Activated T-helper 17 cell treated with anti-CD3 and anti-CD28 coated beads, Interleukin-2, amount 50 U/mL, for 72 hours (primary cell): ENCODE measurements at regions not wholly inside any gene's neighbourhood (a gene's known extent, or its start where the extent isn't known, plus 50 kb on each side); places are given as distances from the start of the nearest gene placed in this dataset.

Experiments
- ATAC-seq: fragments of 150-1000 bp; cut with Tn5 transposase; replicated peaks from 2 replicates; pipeline ENCODE4 v1.10.0; 2021; ENCODE audit warnings: mild to moderate bottlenecking, moderate library complexity
- H3K27ac Mint-ChIP-seq: one replicate; pipeline ENCODE4 v1.8.0; 2022; ENCODE audit warnings: mixed read lengths
- H3K27me3 Mint-ChIP-seq: one replicate; pipeline ENCODE4 v1.8.0; 2022; ENCODE audit warnings: mixed read lengths
- H3K36me3 Mint-ChIP-seq: one replicate; pipeline ENCODE4 v1.8.0; 2022; ENCODE audit warnings: low read depth, mild to moderate bottlenecking, mixed read lengths
- H3K4me1 Mint-ChIP-seq: one replicate; pipeline ENCODE4 v1.8.0; 2022; ENCODE audit warnings: mixed read lengths
- H3K4me3 Mint-ChIP-seq: one replicate; pipeline ENCODE4 v1.8.0; 2022; ENCODE audit warnings: mild to moderate bottlenecking, mixed read lengths
- H3K9me3 Mint-ChIP-seq: one replicate; pipeline ENCODE4 v1.8.0; 2022; ENCODE audit warnings: mixed read lengths

GRCh38 chr12:3950714-3951320 is 77.6 kb upstream of the PARP11 start:
- no peaks in the 10 kb centered on the region for H3K36me3 Mint-ChIP-seq
- H3K4me1 Mint-ChIP-seq = peaks cover 46% of the 10 kb centered on the region
- H3K27ac Mint-ChIP-seq = peak overlapping the region; percentile 76
- peak overlapping the region; percentile 63 for H3K4me3 Mint-ChIP-seq
- H3K9me3 Mint-ChIP-seq = peaks cover 17% of the 10 kb centered on the region
- no peaks in the 10 kb centered on the region for H3K27me3 Mint-ChIP-seq
- peak; percentile 71 for ATAC-seq

- H3K9me3 Mint-ChIP-seq = peaks cover 17% of the 10 kb centered on the region
- H3K27me3 Mint-ChIP-seq = no peaks in the 10 kb centered on the region
- peak; percentile 65 for ATAC-seq
- peaks cover 45% of the 10 kb centered on the region for H3K4me1 Mint-ChIP-seq
- peak overlapping the region; percentile 82 for H3K27ac Mint-ChIP-seq
- peak overlapping the region; percentile 63 for H3K4me3 Mint-ChIP-seq
- H3K36me3 Mint-ChIP-seq = no peaks in the 10 kb centered on the region
These were observed 74.6 kb upstream of the PARP11 start for GRCh38 chr12:3947781-3948180.

GRCh38 chr12:3945671-3946070 is 72.5 kb upstream of the PARP11 start:
- peaks cover 13% of the 10 kb centered on the region for H3K9me3 Mint-ChIP-seq
- ATAC-seq = no peak
- no peaks in the 10 kb centered on the region for H3K27me3 Mint-ChIP-seq
- no peak overlapping the region for H3K4me3 Mint-ChIP-seq
- no peak overlapping the region for H3K27ac Mint-ChIP-seq
- peaks cover 34% of the 10 kb centered on the region for H3K4me1 Mint-ChIP-seq
- no peaks in the 10 kb centered on the region for H3K36me3 Mint-ChIP-seq

DNA sequence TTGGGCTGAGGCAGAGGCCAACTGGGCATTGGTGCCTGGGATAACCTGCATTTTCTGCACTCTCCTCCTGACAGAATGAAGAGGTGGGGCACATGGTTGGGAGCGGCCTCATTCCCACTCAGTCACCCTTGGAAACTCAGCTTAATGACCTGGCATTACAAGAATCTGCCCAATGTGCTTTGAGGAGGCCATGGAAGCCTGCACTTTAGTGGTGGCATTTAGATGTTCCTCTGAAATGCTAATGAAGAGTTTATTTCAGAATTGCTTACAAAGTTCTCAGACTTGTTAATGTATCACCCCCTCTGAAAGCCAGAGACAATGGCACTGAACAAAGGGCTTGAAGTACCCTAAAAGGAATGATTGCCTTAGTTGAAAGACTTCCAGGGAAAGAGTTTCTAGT is 71.4 kb upstream of the PARP11 start:
- ATAC-seq = no peak
- Mint-ChIP-seq H3K27me3 (no peaks in the 10 kb centered on the region), H3K9me3 (peaks cover 13% of the 10 kb centered on the region), H3K27ac (no peak overlapping the region), H3K4me3 (no peak overlapping the region), H3K36me3 (no peaks in the 10 kb centered on the region), H3K4me1 (peaks cover 26% of the 10 kb centered on the region)

GRCh38 chr12:3938042-3938544 is 64.9 kb upstream of the PARP11 start:
- H3K4me1 Mint-ChIP-seq = peaks cover 21% of the 10 kb centered on the region
- H3K36me3 Mint-ChIP-seq = no peaks in the 10 kb centered on the region
- H3K27ac Mint-ChIP-seq = no peak overlapping the region
- no peaks in the 10 kb centered on the region for H3K27me3 Mint-ChIP-seq
- ATAC-seq = peak; percentile 57
- H3K9me3 Mint-ChIP-seq = no peaks in the 10 kb centered on the region
- no peak overlapping the region for H3K4me3 Mint-ChIP-seq

DNA sequence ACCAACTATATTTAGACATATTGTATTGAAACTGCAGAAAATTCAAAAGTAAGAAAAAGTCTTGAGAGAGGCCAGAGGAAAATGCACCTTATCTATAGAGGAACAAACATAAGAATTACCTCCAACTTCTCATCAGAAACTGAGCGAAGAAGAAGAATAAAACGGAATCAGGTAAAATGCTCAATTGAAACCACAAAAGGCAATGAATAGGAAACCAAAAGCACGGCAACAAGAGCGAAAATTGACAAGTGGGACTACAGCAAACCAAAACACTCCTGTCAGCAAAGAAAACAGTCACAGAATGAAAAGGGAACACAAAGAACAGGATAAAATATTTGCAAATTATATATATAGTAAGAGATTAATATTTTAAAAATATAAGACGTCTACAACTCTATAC is 61.9 kb upstream of the PARP11 start:
- ATAC-seq = peak; percentile 30
- Mint-ChIP-seq H3K4me3 (peak overlapping the region; percentile 68), H3K27me3 (no peaks in the 10 kb centered on the region), H3K9me3 (no peaks in the 10 kb centered on the region), H3K36me3 (no peaks in the 10 kb centered on the region), H3K27ac (peak overlapping the region; percentile 49), H3K4me1 (peaks cover 21% of the 10 kb centered on the region)

GRCh38 chr12:3933819-3934192 is 60.6 kb upstream of the PARP11 start:
- Mint-ChIP-seq H3K36me3 (no peaks in the 10 kb centered on the region), H3K27ac (peak overlapping the region; percentile 49), H3K4me3 (peak overlapping the region; percentile 68), H3K4me1 (peaks cover 21% of the 10 kb centered on the region), H3K27me3 (no peaks in the 10 kb centered on the region), H3K9me3 (no peaks in the 10 kb centered on the region)
- ATAC-seq = peak; percentile 25

GRCh38 chr12:3933074-3933818 is 60.0 kb upstream of the PARP11 start:
- Mint-ChIP-seq H3K36me3 (no peaks in the 10 kb centered on the region), H3K27ac (peak overlapping the region; percentile 49), H3K9me3 (no peaks in the 10 kb centered on the region), H3K4me3 (peak overlapping the region; percentile 68), H3K4me1 (peaks cover 21% of the 10 kb centered on the region), H3K27me3 (no peaks in the 10 kb centered on the region)
- ATAC-seq = peak; percentile 80

DNA sequence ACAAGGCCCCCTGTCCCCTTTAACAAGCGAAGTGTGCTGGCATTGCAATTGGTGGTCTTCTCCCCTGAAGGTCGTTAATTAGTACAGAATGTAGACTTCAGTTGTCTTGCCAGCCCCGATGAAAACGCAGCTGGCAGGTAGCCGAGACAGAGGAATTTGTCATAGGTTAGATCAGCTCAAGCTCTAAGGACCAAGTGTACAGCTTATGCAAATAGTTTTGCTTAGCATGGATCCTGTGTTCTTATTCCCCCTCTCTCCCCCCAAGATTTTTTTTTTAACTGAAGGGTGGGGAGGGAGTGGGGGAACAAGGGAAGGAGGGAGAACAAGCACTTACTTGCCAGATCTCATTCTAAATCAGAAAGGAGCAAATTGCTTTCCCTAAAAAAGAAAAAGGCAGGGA is 58.6 kb upstream of the PARP11 start:
- Mint-ChIP-seq H3K27ac (no peak overlapping the region), H3K4me1 (peaks cover 21% of the 10 kb centered on the region), H3K4me3 (no peak overlapping the region)

GRCh38 chr12:3931206-3931605 is 58.0 kb upstream of the PARP11 start:
- H3K27me3 Mint-ChIP-seq = no peaks in the 10 kb centered on the region
- no peak for ATAC-seq
- no peaks in the 10 kb centered on the region for H3K36me3 Mint-ChIP-seq
- H3K9me3 Mint-ChIP-seq = no peaks in the 10 kb centered on the region
- H3K4me1 Mint-ChIP-seq = peaks cover 21% of the 10 kb centered on the region
- H3K4me3 Mint-ChIP-seq = no peak overlapping the region
- no peak overlapping the region for H3K27ac Mint-ChIP-seq

More for the DNA sequence above, 58.6 kb upstream of the PARP11 start:
- H3K9me3 Mint-ChIP-seq = no peaks in the 10 kb centered on the region
- H3K27me3 Mint-ChIP-seq = no peaks in the 10 kb centered on the region
- ATAC-seq = no peak
- H3K36me3 Mint-ChIP-seq = no peaks in the 10 kb centered on the region

- Mint-ChIP-seq H3K27ac (peak overlapping the region; percentile 36), H3K9me3 (no peaks in the 10 kb centered on the region), H3K4me3 (no peak overlapping the region), H3K27me3 (no peaks in the 10 kb centered on the region), H3K36me3 (no peaks in the 10 kb centered on the region), H3K4me1 (peaks cover 18% of the 10 kb centered on the region)
- ATAC-seq = no peak
These were observed 56.8 kb upstream of the PARP11 start for GRCh38 chr12:3929875-3930615.

DNA sequence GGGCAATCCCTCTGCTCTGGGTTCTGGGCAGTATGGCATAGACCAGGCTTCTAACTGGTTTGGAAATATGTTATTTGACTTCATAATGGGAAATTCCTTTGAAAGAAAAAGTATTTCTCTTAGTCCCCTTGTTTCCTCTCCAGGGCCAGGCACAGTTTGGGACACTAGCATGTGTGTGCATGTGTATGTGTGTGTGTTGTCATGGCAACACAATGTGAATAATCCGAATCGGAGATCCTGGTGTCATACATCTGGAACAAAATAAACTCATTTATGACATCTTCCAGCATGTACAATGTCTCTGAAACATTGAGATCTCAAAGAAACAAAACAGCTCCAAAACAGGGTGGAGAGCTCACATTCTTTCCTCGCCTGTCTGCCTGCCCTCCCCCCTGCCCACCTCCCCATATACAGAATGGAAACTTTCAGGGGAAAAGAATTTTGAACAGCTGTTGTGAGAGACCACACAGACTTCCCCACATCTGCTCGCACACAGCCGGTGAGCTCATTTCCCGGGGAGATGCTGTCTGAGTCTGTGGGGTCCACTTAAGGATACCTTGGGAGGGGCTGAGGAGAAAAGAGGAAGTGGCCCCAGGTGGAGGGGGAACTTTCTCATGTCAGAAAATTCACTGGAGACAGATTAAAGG is 55.5 kb upstream of the PARP11 start:
- Mint-ChIP-seq H3K9me3 (no peaks in the 10 kb centered on the region), H3K27me3 (no peaks in the 10 kb centered on the region), H3K4me1 (peaks cover 9% of the 10 kb centered on the region), H3K4me3 (no peak overlapping the region), H3K36me3 (no peaks in the 10 kb centered on the region), H3K27ac (no peak overlapping the region)
- no peak for ATAC-seq

DNA sequence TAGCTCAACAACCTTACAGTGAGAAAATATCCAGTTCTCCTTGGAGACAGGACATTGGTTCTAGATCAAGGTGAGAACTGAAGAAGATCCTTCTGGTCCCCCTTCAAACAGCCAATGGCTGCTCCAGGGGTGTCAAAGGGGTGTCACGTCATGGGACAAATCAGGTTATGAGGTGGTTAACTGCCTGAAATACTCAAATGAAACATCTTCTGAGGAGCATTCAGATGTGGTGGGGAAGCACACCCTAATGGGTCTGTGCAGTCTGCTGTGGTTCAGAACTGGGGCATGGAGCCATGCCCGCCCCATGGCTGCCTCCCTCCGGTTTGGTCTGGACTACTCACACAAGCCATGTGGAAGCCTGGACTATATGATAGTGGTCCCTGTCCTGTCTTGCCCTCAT is 52.4 kb upstream of the PARP11 start:
- H3K27ac Mint-ChIP-seq = no peak overlapping the region
- H3K9me3 Mint-ChIP-seq = no peaks in the 10 kb centered on the region
- peaks cover 6% of the 10 kb centered on the region for H3K4me1 Mint-ChIP-seq
- H3K4me3 Mint-ChIP-seq = no peak overlapping the region
- no peaks in the 10 kb centered on the region for H3K36me3 Mint-ChIP-seq
- ATAC-seq = no peak
- no peaks in the 10 kb centered on the region for H3K27me3 Mint-ChIP-seq

GRCh38 chr12:3924761-3925160 is 51.6 kb upstream of the PARP11 start:
- H3K36me3 Mint-ChIP-seq = no peaks in the 10 kb centered on the region
- no peak overlapping the region for H3K4me3 Mint-ChIP-seq
- no peaks in the 10 kb centered on the region for H3K27me3 Mint-ChIP-seq
- H3K4me1 Mint-ChIP-seq = peaks cover 6% of the 10 kb centered on the region
- no peaks in the 10 kb centered on the region for H3K9me3 Mint-ChIP-seq
- no peak for ATAC-seq
- H3K27ac Mint-ChIP-seq = no peak overlapping the region
